K562 (cell line): ENCODE measurements at regions not wholly inside any gene's neighbourhood (a gene's known extent, or its start where the extent isn't known, plus 50 kb on each side); places are given as distances from the start of the nearest gene placed in this dataset.

Experiments used
- ATAC-seq: fragments of 200-7000 bp; cut with Tn5 transposase; 3 replicates; pipeline ENCODE4 v1.9.1; 2020; ENCODE audit warnings: moderate library complexity
- BruUV-seq: library from RNA; stranded (reverse); fragments of 400-500 nt; replicated peaks from 2 replicates; lab custom pipeline; 2021; lab: Mats Ljungman, UMichigan
- CTCF ChIA-PET: fragments of 300-600 bp; formaldehyde crosslinking; extraction: SDS; loops from one replicate; lab custom pipeline; 2021; ENCODE audit warnings: low intra/inter-chr PET ratio; lab: Yijun Ruan, JAX
- POLR2A ChIA-PET: fragments of 300-600, 350-650 bp; sonication (Branson Sonifier 250); formaldehyde crosslinking; extraction: SDS; loops from one replicate; lab custom pipeline; 2021; ENCODE audit warnings: antibody characterized with exemption, inconsistent platforms; lab: Yijun Ruan, JAX
- DNase-seq, 4 experiments: peaks; one replicate each; pipeline versions ENCODE4 v3.0.0 to v3.0.0-alpha.2; 2011 to 2018; ENCODE audit warnings: low spot score in 3 of 4, mixed read lengths in 3 of 4; ENCODE audit errors: extremely low read depth in 1 of 4
- FAIRE-seq: peaks from 2 replicates; lab custom pipeline; 2011; peaks lifted over from hg19 to GRCh38; lab: Jason Lieb, UNC
- H2AFZ ChIP-seq: 2 replicates; pipeline ENCODE4 v1.6.0; 2011; ENCODE audit warnings: low read depth, low read length, control low read depth, inconsistent platforms
- H3K27ac ChIP-seq: fragments of 200-600 bp; 3 replicates; pipeline ENCODE4 v1.8.0; 2011; ENCODE audit warnings: low read depth, mild to moderate bottlenecking, control low read depth, inconsistent platforms, low read length, moderate library complexity, mixed read lengths; ENCODE audit errors: extremely low read depth
- H3K27me3 ChIP-seq, 2 experiments: fragments of 300-600 bp in 1 of 2; 2 replicates in 1 of 2; 3 replicates in 1 of 2; pipeline versions ENCODE4 v1.6.0 to v1.8.0; 2011; ENCODE audit warnings: inconsistent platforms in 2 of 2, low read length in 2 of 2, mild to moderate bottlenecking in 1 of 2, mixed read lengths in 1 of 2, moderate library complexity in 1 of 2; ENCODE audit not compliant: control insufficient read depth in 2 of 2, insufficient read depth in 2 of 2
- H3K36me3 ChIP-seq: fragments of 300-600 bp; 3 replicates; pipeline ENCODE4 v1.8.0; 2011; ENCODE audit warnings: mild to moderate bottlenecking, low read length, inconsistent platforms; ENCODE audit not compliant: control insufficient read depth, insufficient read depth
- H3K4me1 ChIP-seq, 2 experiments: fragments of 200-600 bp in 1 of 2; replicated peaks in 1 of 2; 2 replicates in 1 of 2; 3 replicates in 1 of 2; pipeline versions ENCODE4 v1.5.1 to v1.8.0; 2011; ENCODE audit warnings: inconsistent platforms in 2 of 2, low read length in 2 of 2, mild to moderate bottlenecking in 1 of 2, mixed read lengths in 1 of 2, moderate library complexity in 1 of 2; ENCODE audit not compliant: control insufficient read depth in 2 of 2, insufficient read depth in 2 of 2
- H3K4me2 ChIP-seq: 2 replicates; pipeline ENCODE4 v1.6.1; 2011; ENCODE audit warnings: low read length, control low read depth, inconsistent platforms, mixed read lengths; ENCODE audit not compliant: insufficient read depth
- H3K4me3 ChIP-seq: fragments of 200-600 bp; sonication (generic), shearing (Covaris generic); 2 replicates; pipeline ENCODE4 v1.5.1; 2016; ENCODE audit warnings: control low read depth, inconsistent platforms
- H3K79me2 ChIP-seq: fragments of 200-600 bp; 3 replicates; pipeline ENCODE4 v1.8.0; 2011; ENCODE audit warnings: low read length, inconsistent platforms; ENCODE audit not compliant: control insufficient read depth, insufficient read depth
- H3K9ac ChIP-seq, 2 experiments: 2 replicates each; pipeline versions ENCODE4 v1.6.0 to v1.6.1; 2011; ENCODE audit warnings: low read depth in 2 of 2, low read length in 2 of 2, control low read depth in 1 of 2, inconsistent platforms in 1 of 2, mild to moderate bottlenecking in 1 of 2, mixed read lengths in 1 of 2; ENCODE audit not compliant: insufficient read depth in 1 of 2
- H3K9me1 ChIP-seq: one replicate; pipeline ENCODE4 v1.6.0; 2011; ENCODE audit warnings: inconsistent platforms, mild to moderate bottlenecking, low read length, moderate library complexity; ENCODE audit not compliant: control insufficient read depth, insufficient read depth
- H3K9me3 ChIP-seq: replicated peaks from 2 replicates; pipeline ENCODE4 v1.5.1; 2011; ENCODE audit warnings: low read depth, low read length, inconsistent platforms; ENCODE audit not compliant: control insufficient read depth, insufficient read depth
- H4K20me1 ChIP-seq: replicated peaks from 2 replicates; pipeline ENCODE4 v1.6.1; 2011; ENCODE audit warnings: low read length, inconsistent platforms, mixed read lengths; ENCODE audit not compliant: control insufficient read depth, insufficient read depth
- ARID2 ChIP-seq: fragments of 450-650 bp; IDR thresholded peaks from 2 replicates; pipeline ENCODE4 v1.6.1; 2017; ENCODE audit warnings: antibody characterized with exemption, mild to moderate bottlenecking
- ELF2 ChIP-seq: fragments of 250-450 bp; sonication (Bioruptor Pico); IDR thresholded peaks from 2 replicates; pipeline ENCODE4 v1.5.0; 2021; ENCODE audit warnings: mild to moderate bottlenecking
- HDAC2 ChIP-seq: fragments of 450-650 bp; IDR thresholded peaks from 2 replicates; pipeline ENCODE4 v1.6.1; 2016; ENCODE audit warnings: mild to moderate bottlenecking
- HEY1 ChIP-seq: fragments of 250-450 bp; sonication (Bioruptor Pico); IDR thresholded peaks from 2 replicates; pipeline ENCODE4 v1.5.0; 2020; ENCODE audit warnings: mild to moderate bottlenecking, moderate library complexity, borderline replicate concordance
- NRF1 ChIP-seq, 2 experiments: fragments of 450-650 bp; IDR thresholded peaks in 1 of 2; conservative IDR thresholded peaks in 1 of 2; 2 replicates each; pipeline ENCODE4 v1.6.1; 2014; ENCODE audit warnings: mild to moderate bottlenecking in 2 of 2
- POLR2AphosphoS2 ChIP-seq: IDR thresholded peaks from 2 replicates; pipeline ENCODE4 v1.6.1; 2012; ENCODE audit warnings: low read length, improper control_type of control experiment
- U2AF2 ChIP-seq: fragments of 200-400 bp; formaldehyde crosslinking; optimal IDR thresholded peaks from 2 replicates; pipeline ENCODE3; 2017; ENCODE audit warnings: low read depth, mild to moderate bottlenecking, low read length
- ZC3H4 ChIP-seq: sonication (generic); formaldehyde crosslinking; IDR thresholded peaks from 2 replicates; pipeline ENCODE4 v1.9.0; 2021; ENCODE audit warnings: missing genetic modification reagents, borderline replicate concordance
- ZFP36 ChIP-seq: fragments of 150-350 bp; IDR thresholded peaks from 2 replicates; pipeline ENCODE4 v1.6.1; 2018; ENCODE audit warnings: low read length, low read depth; ENCODE audit not compliant: partially characterized antibody
- ZNF583 ChIP-seq: fragments of 250-450 bp; sonication (Bioruptor Pico); IDR thresholded peaks from 2 replicates; pipeline ENCODE4 v1.4.0; 2020
- WGBS: fragments of 100-300 bp; shearing (Covaris generic); methylation state at CpG from one replicate; pipeline ENCODE4 v1.1.6; 2016; ENCODE audit warnings: low coverage, mixed read lengths; ENCODE audit not compliant: insufficient coverage; ENCODE audit errors: missing lambda C conversion rate; 5-methylcytosine and 5-hydroxymethylcytosine counted together
- in situ Hi-C: fragments of 300-500 bp; cut with MboI; formaldehyde crosslinking; loops from 4 replicates; pipeline ENCODE4 v1.15.0; 2018; ENCODE audit warnings: inconsistent platforms, mixed read lengths
- intact Hi-C: fragments of 100-400 bp; cut with micrococcal nuclease; formaldehyde crosslinking; loops from 2 replicates; pipeline ENCODE4 v1.14.2; 2022
- TF ChIP-seq, protein P1 (sequence below), 2 experiments: fragments of 450-650 bp in 1 of 2; sonication (generic) in 1 of 2; formaldehyde crosslinking in 1 of 2; IDR thresholded peaks; 2 replicates each; pipeline versions ENCODE4 v1.7.1 to v1.9.0; 2016 to 2022; ENCODE audit warnings: inconsistent platforms in 1 of 2, mild to moderate bottlenecking in 1 of 2, missing genetic modification reagents in 1 of 2
- TF ChIP-seq, protein P2 (sequence below): fragments of 250-450 bp; sonication (Bioruptor Pico); IDR thresholded peaks from 2 replicates; pipeline ENCODE4 v1.8.0; 2022; ENCODE audit warnings: moderate library complexity, mild to moderate bottlenecking, inconsistent platforms

DNA sequence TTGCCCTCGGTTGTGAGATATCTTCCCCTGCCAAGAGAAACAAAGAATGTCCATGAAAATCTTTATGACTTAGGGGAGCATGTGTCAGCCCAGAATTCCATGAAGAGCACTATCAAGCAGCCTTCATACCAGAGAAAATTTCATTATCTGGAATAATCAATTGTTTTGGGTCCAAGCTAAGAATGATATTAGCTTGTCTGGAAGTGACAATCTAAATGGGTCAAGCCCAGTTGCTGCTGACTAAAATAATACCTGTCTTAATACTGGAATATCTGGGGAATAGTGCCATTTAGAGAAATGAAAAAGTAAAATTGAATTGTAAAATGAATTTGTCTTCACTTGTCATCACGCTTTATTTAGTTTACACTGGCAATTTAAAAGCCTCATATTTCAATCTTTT, 407.4 kb downstream of the PLA2G4A start:
- POLR2A ChIA-PET, result no interaction called here
- in situ Hi-C loops, result no loop called here
- TF ChIP-seq HEY1 (no peak), NRF1 (conservative IDR thresholded peaks at IDR 0.05 in 1 of 2, IDR thresholded peaks at IDR 0.05 in 1 of 2) (no peak), ZFP36 (no peak), ZNF583 (CRISPR knock-in tag) (no peak), ZC3H4 (no peak), ELF2 (CRISPR knock-in tag) (no peak), U2AF2 (no peak), ARID2 (no peak), HDAC2 (no peak), POLR2AphosphoS2 (no peak)
- TF ChIP-seq, protein P1, sequence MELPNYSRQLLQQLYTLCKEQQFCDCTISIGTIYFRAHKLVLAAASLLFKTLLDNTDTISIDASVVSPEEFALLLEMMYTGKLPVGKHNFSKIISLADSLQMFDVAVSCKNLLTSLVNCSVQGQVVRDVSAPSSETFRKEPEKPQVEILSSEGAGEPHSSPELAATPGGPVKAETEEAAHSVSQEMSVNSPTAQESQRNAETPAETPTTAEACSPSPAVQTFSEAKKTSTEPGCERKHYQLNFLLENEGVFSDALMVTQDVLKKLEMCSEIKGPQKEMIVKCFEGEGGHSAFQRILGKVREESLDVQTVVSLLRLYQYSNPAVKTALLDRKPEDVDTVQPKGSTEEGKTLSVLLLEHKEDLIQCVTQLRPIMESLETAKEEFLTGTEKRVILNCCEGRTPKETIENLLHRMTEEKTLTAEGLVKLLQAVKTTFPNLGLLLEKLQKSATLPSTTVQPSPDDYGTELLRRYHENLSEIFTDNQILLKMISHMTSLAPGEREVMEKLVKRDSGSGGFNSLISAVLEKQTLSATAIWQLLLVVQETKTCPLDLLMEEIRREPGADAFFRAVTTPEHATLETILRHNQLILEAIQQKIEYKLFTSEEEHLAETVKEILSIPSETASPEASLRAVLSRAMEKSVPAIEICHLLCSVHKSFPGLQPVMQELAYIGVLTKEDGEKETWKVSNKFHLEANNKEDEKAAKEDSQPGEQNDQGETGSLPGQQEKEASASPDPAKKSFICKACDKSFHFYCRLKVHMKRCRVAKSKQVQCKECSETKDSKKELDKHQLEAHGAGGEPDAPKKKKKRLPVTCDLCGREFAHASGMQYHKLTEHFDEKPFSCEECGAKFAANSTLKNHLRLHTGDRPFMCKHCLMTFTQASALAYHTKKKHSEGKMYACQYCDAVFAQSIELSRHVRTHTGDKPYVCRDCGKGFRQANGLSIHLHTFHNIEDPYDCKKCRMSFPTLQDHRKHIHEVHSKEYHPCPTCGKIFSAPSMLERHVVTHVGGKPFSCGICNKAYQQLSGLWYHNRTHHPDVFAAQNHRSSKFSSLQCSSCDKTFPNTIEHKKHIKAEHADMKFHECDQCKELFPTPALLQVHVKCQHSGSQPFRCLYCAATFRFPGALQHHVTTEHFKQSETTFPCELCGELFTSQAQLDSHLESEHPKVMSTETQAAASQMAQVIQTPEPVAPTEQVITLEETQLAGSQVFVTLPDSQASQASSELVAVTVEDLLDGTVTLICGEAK (IDR thresholded peaks at IDR 0.05), result no peak
- TF ChIP-seq, protein P1 (CRISPR knock-in tag; IDR thresholded peaks at IDR 0.05), result no peak
- TF ChIP-seq, protein P2, sequence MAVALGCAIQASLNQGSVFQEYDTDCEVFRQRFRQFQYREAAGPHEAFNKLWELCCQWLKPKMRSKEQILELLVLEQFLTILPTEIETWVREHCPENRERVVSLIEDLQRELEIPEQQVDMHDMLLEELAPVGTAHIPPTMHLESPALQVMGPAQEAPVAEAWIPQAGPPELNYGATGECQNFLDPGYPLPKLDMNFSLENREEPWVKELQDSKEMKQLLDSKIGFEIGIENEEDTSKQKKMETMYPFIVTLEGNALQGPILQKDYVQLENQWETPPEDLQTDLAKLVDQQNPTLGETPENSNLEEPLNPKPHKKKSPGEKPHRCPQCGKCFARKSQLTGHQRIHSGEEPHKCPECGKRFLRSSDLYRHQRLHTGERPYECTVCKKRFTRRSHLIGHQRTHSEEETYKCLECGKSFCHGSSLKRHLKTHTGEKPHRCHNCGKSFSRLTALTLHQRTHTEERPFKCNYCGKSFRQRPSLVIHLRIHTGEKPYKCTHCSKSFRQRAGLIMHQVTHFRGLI (CRISPR knock-in tag), result no peak

More for the DNA sequence above, 407.4 kb downstream of the PLA2G4A start:
- Histone ChIP-seq H4K20me1 (no peaks in the 10 kb centered on the region), H3K4me1 (no peaks in the 10 kb centered on the region), H3K4me3 (no peak overlapping the region), H3K36me3 (no peaks in the 10 kb centered on the region), H3K9me1 (no peaks in the 10 kb centered on the region), H3K27me3 (no peaks in the 10 kb centered on the region), H3K9ac (no peak overlapping the region), H3K4me2 (no peak overlapping the region), H2AFZ (no peak overlapping the region), H3K9me3 (0 out of 2 replicates have a peak, but pooled peaks cover 2% of the 10 kb centered on the region), H3K27ac (no peak overlapping the region), H3K79me2 (no peaks in the 10 kb centered on the region)
- intact Hi-C loops, result no loop called here
- CTCF ChIA-PET, result interaction anchor here (0.7 kb wide), 1 partner anchor 25 kb away, joined by 3 read pairs; no protein-coding TSS in a partner anchor
- 7% methylated on average over 2 of the region's 2 CpGs for WGBS
- no TSS peak for BruUV-seq
- DNase-seq, result no peak
- ATAC-seq, result no peak
- no peak for FAIRE-seq
